DND-41 (cell line): ENCODE measurements at regions not wholly inside any gene's neighbourhood (a gene's known extent, or its start where the extent isn't known, plus 50 kb on each side); places are given as distances from the start of the nearest gene placed in this dataset.

Experiments used
- ATAC-seq: fragments of 200-7000 bp; cut with Tn5 transposase; 3 replicates; pipeline ENCODE4 v1.9.1; 2021; ENCODE audit warnings: low read depth; ENCODE audit not compliant: insufficient read depth
- DNase-seq: peaks from one replicate; pipeline ENCODE4 v3.0.0-alpha.2; 2020
- H2AFZ ChIP-seq: 2 replicates; pipeline ENCODE4 v1.6.0; 2012; ENCODE audit warnings: low read depth, low read length
- H3K27ac ChIP-seq: 2 replicates; pipeline ENCODE4 v1.5.1; 2012; ENCODE audit warnings: low read length, inconsistent platforms
- H3K27me3 ChIP-seq: fragments of 200-600 bp; sonication (generic); 2 replicates; pipeline ENCODE4 v1.6.0; 2012; ENCODE audit warnings: low read length, mild to moderate bottlenecking, inconsistent platforms; ENCODE audit not compliant: insufficient read depth, poor library complexity
- H3K36me3 ChIP-seq: 2 replicates; pipeline ENCODE4 v1.5.1; 2012; ENCODE audit warnings: low read length, inconsistent platforms; ENCODE audit not compliant: insufficient read depth
- H3K4me1 ChIP-seq: 2 replicates; pipeline ENCODE4 v1.5.1; 2012; ENCODE audit warnings: mild to moderate bottlenecking, low read length; ENCODE audit not compliant: insufficient read depth
- H3K4me2 ChIP-seq: 2 replicates; pipeline ENCODE4 v1.6.0; 2012; ENCODE audit warnings: mild to moderate bottlenecking, moderate library complexity, low read length, inconsistent platforms; ENCODE audit not compliant: insufficient read depth
- H3K4me3 ChIP-seq, 2 experiments: fragments of 200-600 bp in 1 of 2; shearing (Covaris generic) in 1 of 2; 2 replicates each; pipeline ENCODE4 v1.5.1; 2012 to 2016; ENCODE audit warnings: inconsistent platforms in 2 of 2, low read length in 2 of 2, mild to moderate bottlenecking in 2 of 2, low read depth in 1 of 2, moderate library complexity in 1 of 2
- H3K79me2 ChIP-seq: 2 replicates; pipeline ENCODE4 v1.6.0; 2012; ENCODE audit warnings: low read length, inconsistent platforms; ENCODE audit not compliant: insufficient read depth
- H3K9ac ChIP-seq: 2 replicates; pipeline ENCODE4 v1.6.0; 2012; ENCODE audit warnings: low read depth, mild to moderate bottlenecking, inconsistent platforms, low read length, moderate library complexity
- H3K9me3 ChIP-seq: 2 replicates; pipeline ENCODE4 v1.5.1; 2012; ENCODE audit warnings: low read length, moderate library complexity, mild to moderate bottlenecking, inconsistent platforms; ENCODE audit not compliant: insufficient read depth, severe bottlenecking
- H4K20me1 ChIP-seq: 2 replicates; pipeline ENCODE4 v1.6.0; 2012; ENCODE audit warnings: low read length; ENCODE audit not compliant: insufficient read depth
- CTCF ChIP-seq: IDR thresholded peaks from 2 replicates; pipeline ENCODE4 v1.5.1; 2012; ENCODE audit warnings: borderline replicate concordance, low read length, moderate library complexity, mild to moderate bottlenecking; ENCODE audit not compliant: poor library complexity, severe bottlenecking; ENCODE audit errors: extremely low read depth
- EZH2 ChIP-seq: IDR thresholded peaks from 3 replicates; pipeline ENCODE4 v1.6.1; 2012; ENCODE audit warnings: borderline replicate concordance, low read depth, mild to moderate bottlenecking, moderate library complexity, low read length, inconsistent platforms; ENCODE audit not compliant: severe bottlenecking

- H3K9ac ChIP-seq = no peak overlapping the region
- H2AFZ ChIP-seq = no peak overlapping the region
- H3K4me2 ChIP-seq = no peak overlapping the region
- H3K4me3 ChIP-seq = no peak overlapping the region
- H3K79me2 ChIP-seq = no peaks in the 10 kb centered on the region
- H3K9me3 ChIP-seq = no peaks in the 10 kb centered on the region
- DNase-seq (no peak), ATAC-seq (no peak)
- H3K27ac ChIP-seq = no peak overlapping the region
- no peaks in the 10 kb centered on the region for H3K36me3 ChIP-seq
- H3K4me1 ChIP-seq = no peaks in the 10 kb centered on the region
- TF ChIP-seq EZH2 = no peak
- TF ChIP-seq CTCF = no peak
- no peaks in the 10 kb centered on the region for H4K20me1 ChIP-seq
- no peaks in the 10 kb centered on the region for H3K27me3 ChIP-seq
Measured at GRCh38 chr7:17617857-17618651, 319.6 kb downstream of the AHR start.

GRCh38 chr7:17618652-17618974, 320.2 kb downstream of the AHR start:
- no peak for ATAC-seq
- no peaks in the 10 kb centered on the region for H4K20me1 ChIP-seq
- DNase-seq = no peak

GRCh38 chr7:17619196-17619818, 320.9 kb downstream of the AHR start:
- no peak for ATAC-seq
- no peak overlapping the region for H3K9ac ChIP-seq
- no peak overlapping the region for H3K4me3 ChIP-seq
- no peak overlapping the region for H3K4me2 ChIP-seq
- no peaks in the 10 kb centered on the region for H3K4me1 ChIP-seq
- no peaks in the 10 kb centered on the region for H3K79me2 ChIP-seq
- no peaks in the 10 kb centered on the region for H3K9me3 ChIP-seq
- H3K27ac ChIP-seq = no peak overlapping the region
- no peaks in the 10 kb centered on the region for H3K36me3 ChIP-seq
- H4K20me1 ChIP-seq = no peaks in the 10 kb centered on the region
- no peak for DNase-seq
- no peaks in the 10 kb centered on the region for H3K27me3 ChIP-seq
- H2AFZ ChIP-seq = no peak overlapping the region
- TF ChIP-seq EZH2 (no peak), CTCF (no peak)

More at GRCh38 chr7:17618652-17618974, 320.2 kb downstream of the AHR start:
- no peak overlapping the region for H3K27ac ChIP-seq
- no peak overlapping the region for H2AFZ ChIP-seq
- H3K4me3 ChIP-seq = no peak overlapping the region
- no peak overlapping the region for H3K9ac ChIP-seq
- no peak for TF ChIP-seq CTCF
- no peak for TF ChIP-seq EZH2
- H3K27me3 ChIP-seq = no peaks in the 10 kb centered on the region
- no peaks in the 10 kb centered on the region for H3K9me3 ChIP-seq
- no peaks in the 10 kb centered on the region for H3K79me2 ChIP-seq
- H3K4me1 ChIP-seq = no peaks in the 10 kb centered on the region
- H3K36me3 ChIP-seq = no peaks in the 10 kb centered on the region
- no peak overlapping the region for H3K4me2 ChIP-seq
